ENCODE measurements at regions not wholly inside any gene's neighbourhood (a gene's known extent, or its start where the extent isn't known, plus 50 kb on each side); places are given as distances from the start of the nearest gene placed in this dataset.

DNA sequence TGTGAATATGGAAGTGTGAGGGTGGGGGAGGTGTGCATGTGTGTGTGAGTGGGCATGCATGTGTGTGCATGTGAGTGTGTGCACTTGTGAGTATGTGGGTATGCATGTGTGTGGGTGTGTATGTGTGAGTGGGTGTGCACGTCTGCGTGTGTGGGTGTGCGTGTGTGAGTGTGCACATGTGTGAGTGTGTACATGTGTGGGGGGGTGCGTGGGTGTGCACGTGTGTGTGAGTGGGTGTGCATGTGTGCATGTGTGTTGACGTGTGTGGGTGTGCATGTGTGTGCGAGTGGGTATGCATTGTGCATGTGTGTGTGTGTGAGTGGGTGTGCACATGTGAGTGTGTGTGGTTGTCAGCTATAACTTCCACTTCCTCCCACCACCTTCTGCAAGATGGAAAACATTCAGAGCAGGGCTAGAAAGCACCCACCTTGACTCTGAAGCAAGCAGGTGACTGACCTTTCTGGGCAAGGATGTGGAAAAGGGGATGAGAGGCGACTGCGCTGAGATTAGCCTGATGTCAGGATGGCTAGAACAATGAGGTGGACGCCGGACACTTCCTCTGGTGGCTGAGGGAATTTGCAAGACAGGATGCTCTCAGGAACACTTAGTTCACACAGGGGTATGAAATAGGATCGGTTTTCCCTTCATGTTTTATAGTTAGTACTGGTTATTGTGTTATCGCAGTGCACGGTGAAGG is 103.6 kb downstream of the ACKR3 start:
- no peak for DNase-seq (ENCODE audit: low read depth)

DNA sequence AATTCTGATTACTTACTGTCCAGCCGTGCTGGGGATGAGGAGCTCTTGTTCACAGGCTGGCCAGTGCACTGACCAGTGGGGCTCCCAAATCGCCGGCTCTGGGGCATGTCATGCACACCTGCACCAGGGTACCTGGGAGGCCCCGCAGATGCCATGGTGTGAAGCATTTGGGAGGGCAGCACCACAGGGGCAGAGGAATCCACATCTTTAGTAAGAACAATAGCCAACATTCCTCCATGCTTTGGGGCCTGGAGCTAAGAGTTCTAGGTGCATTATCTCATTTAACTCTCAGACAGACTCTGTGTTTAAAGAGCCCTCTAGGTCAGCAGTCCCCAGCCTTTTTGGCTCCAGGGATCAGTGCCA is 104.2 kb downstream of the ACKR3 start:
- no peak for DNase-seq (ENCODE audit: low read depth)

DNA sequence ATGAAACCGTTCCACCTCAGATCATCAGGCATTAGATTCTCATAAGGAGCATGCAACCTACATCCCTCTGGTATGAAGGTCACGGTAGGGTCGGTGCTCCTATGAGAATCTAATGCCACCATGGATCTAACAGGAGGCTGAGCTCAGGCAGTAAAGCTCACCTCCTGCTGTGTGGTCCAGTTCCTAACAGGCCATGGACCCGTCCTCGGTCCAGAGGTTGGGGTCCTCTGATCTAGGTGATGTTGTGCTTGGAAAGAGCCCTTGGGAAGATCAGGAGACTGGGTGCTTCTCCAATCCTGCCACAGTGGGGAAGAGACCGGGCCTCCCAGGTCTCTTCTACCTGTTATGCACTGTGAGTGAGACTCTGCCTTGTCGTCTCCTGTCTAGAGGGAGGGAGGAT is 104.6 kb downstream of the ACKR3 start:
- no peak for DNase-seq (ENCODE audit: low read depth)

DNA sequence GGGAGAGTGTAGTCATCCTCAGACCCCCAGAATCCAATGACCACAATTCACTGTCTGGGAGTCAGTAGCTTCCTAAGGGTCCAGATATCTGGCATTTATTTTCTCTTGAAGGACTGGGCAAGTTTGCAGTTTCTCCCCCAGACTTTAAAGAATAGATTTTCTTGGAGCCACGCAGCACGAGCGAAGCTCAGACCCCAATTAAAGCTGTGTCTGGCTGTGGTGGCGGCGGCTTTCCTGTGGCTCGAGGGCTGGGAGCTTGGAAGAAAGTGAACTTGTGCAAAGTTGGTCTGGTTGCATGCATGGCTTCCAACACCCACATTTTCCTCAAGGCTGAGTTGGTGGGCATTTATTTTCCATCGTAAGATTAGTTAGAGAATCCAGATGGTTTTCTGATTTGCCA is 105.0 kb downstream of the ACKR3 start:
- DNase-seq (ENCODE audit: low read depth): no peak

DNA sequence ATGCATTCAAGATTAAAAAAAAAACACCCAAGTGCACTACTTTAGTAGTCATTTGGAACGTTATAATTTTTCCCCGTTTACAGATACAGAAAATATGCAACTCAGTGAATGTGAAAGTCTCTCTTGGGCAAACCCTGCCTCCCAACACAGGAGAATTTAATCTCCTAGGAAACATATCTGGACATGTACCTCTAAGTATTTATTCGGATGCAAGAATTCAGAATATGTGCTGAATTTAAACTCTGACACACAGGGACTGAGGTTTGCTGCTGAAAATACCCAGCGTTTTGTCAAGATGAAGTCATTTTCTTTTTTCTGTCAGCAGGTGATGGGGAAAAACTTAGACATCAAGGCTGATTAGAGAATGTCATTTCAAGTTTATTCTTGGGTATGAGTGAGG is 105.4 kb downstream of the ACKR3 start:
- no peak for DNase-seq (ENCODE audit: low read depth)

DNA sequence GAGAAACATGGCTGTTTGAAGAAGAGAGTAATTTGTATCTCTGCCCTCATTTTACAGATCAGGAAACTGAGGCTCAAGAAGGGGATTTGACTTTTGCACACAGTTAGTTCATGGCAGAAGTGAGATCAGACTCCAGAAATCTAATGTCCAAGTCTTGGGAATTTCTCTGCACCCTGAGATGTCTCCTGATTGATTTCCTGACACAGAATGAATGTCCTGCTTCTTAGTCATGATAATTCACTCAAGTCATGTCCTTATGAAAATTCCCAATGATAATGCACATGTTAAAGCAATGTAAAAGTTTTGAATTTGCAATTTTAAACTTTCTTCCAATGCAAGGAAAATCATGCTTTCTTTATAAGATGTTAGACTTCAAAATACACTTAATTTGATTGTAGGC is 105.9 kb downstream of the ACKR3 start:
- DNase-seq (ENCODE audit: low read depth): no peak

DNA sequence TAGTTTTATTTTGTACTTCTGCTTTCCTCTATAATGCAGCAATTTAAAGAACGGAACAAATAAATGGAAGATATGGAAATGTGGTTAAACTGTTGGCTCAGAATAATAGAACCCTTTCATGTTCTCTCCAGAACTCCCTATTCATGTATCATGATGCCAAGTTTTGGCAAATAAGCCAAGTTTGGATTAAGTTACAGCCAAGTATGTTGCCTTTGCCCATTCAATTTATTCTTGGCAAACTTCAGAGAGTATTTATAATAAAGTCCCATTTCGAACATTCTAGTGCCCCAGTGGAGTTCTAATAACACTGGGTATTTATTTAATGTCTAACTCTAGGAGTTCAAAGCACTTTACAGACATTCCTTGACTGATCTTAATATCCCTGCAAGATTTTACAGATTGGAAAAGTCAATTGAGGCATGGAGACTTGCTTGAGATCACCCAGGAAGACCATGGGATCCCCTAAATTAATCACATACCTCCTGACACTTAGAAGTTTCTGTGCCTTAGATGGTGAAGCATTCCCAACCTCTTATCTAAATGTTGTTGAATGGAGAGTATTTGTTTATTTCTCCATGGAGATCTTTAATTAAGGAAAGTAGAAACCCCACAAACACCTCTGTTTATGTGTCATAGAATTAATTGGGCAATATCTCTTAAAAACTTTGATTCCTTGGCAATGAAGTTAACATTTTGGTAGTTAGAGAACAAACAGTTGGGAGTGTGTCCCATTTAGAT is 106.7 kb downstream of the ACKR3 start:
- DNase-seq (ENCODE audit: low read depth): no peak

DNA sequence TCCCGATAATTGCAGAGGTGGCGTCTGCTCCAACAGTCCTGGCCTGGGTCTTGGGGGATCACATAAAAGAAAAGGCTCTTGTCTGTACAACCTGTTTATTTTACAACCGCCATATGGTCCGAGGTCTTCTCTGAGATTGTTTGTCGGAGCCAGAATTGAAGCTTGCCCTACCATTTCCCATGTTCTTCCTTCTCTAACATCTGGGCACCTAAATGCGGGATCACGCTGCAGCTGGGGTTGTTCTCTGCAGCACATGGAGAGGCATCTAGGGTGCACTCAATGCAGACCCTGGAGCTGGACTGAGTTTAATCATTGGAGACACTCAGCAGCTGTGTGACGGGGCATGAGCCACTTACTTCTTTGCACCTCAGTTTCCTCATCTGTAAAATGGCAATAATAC is 107.7 kb downstream of the ACKR3 start:
- DNase-seq (ENCODE audit: low read depth): no peak

DNA sequence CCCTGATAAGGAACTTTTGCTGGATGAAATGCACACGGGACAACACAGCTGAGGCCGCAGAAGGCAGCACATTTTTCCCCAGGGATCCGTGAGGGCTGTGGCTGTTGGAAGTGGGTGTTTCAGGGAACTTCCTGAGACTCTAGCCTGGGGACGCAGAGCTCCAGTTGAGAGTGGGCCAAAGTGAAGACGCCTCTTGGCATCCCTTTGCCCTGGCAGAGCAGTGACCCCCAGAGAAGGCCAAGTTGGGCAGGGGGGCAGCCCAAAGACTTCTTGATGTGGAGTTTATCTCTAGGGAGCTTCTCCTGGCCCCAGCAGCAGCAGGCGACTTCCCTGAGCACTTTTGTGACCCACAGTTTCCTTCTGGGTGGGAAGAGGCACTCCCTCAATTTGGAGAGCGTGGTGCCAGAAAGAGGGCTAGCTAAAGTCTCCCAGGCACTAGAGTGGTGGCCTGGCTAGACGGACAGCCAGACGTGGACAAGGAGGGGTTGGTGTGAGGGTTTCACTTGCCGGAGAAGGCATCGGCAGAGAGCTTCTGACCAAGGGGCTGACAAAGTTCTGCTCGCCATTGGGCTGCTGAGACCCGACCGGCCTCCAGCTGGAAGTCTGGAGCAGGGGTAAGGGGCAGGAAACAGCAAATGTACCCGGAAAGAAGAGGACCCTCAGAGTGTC is 108.8 kb downstream of the ACKR3 start:
- DNase-seq (ENCODE audit: low read depth): no peak

DNA sequence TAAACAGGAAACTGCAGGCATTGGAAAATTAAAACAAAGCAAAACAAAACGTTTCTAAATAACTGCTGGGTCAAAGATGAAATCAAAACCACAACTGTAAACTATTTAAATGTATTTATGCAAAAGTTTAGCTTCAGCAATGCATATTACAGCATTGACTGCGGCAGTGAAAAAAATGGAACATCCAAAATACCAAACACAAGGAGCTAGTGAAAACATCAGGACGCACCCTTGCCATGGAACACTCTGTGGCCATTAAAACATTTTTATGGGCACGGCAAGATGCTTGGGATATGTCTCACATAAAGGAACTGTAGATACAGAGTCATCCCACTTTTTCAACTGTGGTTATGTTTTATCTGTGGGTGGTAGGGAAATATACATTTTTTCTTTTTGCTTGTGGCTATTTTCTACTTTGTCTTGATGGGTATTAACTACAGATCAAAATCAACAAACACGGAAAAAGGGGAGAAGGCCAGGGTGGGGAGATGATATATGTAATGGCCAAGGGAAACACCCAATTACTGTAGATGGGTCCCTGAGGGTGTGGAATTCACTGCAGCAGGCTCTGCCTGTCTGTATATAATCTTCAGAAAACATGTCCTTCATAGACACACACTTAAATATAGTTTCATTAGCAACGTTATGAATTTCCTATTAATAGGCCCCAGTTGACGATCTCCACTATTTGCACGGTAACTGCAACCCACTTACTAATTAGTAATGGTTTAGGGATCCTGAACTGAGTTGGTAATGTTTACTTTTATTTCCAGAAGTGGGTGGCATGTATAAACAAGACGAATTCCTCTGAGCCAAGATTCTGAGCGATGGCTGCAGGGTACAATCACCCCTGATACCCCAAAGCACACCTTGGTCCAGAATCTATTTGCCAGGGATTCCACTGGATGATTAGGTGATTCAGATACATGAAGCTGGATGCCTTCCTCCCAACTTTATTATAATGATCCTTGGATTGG is 110.5 kb downstream of the ACKR3 start:
- no peak for DNase-seq (ENCODE audit: low read depth)

DNA sequence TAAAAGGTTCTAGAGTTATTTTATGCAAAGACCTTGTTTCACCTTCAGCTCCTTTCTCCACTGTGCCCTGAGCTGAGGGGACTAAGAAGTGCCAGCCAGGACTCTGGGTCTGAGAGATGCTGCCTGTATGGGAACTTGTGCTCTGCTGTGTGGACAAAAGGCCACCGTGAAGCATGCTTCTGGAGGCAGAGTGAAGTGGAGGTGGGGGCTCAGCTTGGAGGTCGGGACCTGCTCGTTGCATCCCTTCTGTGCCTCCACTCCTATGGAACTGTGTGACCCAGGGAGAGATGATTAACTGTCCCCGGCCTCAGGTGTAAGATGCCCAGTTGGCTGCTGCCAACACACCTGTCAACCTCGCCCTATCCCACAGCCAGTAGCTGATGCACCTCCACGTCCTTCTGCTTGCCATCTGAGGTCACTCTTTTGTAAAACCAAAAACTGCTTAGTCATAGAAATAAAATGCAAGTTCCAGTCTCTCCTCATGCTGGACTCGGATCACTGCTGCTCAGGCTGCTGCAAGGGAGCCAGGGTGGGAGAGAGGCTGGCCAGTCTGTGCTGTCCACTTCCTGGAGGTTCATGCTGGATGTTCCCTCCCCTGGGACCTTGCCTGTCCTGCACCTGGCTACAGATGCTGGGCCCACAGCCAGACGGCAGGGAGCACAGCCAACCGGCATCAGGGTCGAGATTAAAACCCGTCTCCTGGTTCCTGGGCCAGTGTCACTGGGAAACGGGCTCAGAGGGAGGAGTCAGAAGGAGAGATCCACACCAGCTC is 113.2 kb downstream of the ACKR3 start:
- no peak for DNase-seq (ENCODE audit: low read depth)

DNA sequence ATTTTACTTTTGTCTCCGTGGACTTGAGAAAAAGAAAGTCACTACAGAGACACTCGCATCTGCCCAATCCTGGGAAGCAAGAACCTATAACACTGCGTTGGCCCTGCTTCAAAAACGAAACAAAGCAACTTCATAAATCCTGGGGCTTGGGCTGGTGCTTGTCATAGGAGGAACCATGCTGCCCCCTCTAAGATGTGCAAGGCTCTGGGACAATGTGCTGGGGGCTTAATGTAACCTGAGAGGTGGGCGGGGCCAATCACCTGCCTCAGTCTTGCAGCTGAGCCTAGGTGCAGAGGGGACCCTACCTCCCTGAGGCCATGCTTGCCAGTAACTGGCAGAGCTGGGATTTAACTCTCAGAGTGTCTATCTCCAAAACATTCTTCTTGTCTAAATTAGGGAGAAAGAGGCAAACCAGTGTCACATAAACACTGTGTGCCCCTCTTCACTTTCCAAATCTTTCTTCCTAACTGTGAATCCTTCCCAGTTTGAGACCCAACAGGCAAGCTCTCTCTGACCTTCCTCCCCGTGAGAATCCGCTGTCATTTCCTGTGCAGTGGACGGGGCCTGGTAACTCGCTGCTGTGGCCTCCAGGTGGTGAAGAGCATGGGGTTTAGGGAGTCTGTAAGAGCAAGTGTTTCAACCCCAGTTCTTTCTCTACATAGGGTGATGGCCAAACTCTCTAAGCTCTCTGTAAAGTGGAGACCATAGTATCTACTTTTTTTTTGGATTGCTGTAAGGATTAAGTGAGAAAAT is 115.1 kb downstream of the ACKR3 start:
- DNase-seq (ENCODE audit: low read depth): no peak

DNA sequence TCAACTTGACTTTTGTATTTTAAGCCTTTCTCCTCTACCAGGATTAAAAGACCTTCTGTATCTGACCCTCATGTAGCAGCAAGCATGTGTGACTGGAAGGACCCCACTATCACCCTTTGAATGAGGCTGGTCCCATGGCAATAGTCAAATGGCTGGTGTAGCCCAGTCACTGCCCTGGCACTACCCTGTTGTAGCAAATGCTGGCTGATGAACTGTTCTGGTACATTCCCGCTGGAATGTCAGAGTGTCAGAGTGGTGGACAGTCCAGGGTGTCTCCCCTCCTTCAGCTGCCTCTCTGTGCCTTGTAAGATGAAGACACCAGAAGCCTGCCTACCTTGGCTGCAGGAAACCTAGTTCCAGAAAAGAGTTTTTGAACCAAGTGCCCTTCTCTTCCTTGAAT is 115.7 kb downstream of the ACKR3 start:
- DNase-seq (ENCODE audit: low read depth): no peak

DNA sequence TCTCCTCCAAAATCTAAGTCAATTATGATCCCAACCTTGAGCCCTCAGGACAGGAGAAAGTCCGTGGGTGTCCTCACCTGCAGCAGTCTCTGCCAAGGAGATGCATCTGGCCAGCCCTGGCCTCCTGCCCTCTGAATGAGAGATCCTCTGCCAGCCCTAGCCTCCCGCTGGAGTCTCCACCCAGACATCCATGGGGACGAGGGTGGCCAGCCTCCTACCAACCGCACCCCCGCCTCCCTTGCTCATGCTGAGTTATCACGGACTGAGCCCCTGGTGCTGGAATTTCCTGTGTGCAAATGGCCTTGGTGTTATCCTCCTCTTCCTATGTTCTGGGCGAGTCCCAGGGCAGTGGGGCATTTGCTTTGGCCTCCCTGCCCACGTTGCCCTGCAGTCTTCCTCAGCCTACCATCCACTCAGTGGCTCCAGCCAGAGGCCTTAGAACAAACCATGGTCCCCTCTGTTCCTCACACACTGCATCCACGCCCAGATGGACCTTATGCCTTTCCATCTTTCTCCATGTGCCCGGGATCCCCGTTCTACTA is 116.4 kb downstream of the ACKR3 start:
- DNase-seq (ENCODE audit: low read depth): no peak

DNA sequence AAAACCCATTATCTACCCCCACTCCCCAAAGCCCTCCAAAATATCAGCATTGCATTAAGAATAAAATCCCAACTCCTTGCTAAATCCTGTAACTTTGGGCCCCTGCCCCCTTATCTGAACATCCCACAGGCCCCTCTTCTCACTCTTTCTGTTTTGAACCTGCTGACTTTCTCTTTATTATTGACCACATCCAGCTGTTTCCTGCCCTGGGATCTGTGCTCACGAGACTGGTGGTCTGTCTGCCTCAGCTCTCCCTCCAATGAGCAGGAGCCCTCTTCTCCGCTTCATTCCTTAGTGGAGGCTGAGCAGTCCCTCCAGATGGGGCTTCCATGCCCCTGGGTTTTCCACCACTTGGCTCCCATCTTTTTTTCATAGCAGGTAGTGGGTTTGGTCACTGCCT is 116.9 kb downstream of the ACKR3 start:
- no peak for DNase-seq (ENCODE audit: low read depth)

DNA sequence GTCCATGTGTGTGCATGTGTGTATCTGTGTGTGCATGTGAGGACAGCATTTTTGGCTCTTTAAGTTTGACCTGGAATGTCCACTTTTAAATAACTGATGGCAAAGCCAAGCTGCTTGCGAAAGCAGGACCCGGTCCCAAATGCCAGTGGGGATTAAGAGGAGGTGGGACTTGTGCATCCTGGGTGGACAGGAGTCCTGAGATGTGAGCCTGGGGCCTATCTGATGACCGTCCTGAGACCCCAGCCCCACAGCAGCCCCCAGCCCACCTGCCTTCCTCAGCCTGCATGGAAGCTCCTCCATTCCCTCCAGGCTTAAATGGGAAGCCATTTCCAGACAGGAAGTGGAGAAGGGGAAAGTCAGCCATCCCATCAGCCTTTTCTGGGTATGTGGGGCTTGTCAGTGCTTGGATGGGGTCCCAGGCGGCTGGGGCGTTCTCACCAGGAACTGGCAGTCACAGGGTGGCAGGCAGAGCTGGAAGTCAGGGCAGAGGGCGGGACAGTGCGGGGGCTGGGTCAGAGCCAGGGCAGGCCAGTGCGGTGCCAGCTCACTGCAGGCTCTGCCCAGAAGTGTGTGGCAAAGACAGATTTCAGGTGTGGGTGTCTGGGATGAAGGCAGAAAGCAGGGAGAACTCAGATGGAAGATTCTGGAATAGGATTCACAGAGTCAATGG is 117.8 kb downstream of the ACKR3 start:
- no peak for DNase-seq (ENCODE audit: low read depth)

DNA sequence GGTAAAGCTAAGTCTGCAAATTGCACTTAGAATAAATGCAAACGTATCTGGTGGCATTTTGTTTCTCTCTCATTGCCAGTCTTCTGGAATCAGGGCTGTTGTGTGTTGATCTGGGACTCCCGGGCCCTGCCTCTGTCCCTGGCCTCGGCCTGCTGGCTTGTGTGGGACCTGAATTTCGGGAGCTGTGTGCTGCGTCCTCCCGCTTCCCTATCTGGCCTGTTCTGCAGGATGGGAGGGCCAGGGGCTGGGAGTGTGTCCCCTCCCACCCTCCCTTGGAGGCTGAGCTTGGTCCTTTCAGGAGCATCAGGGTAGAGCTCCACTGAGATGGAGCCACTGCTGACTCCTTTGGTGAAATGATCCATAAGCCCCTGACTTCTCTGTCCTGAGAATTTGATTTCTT is 118.5 kb downstream of the ACKR3 start:
- no peak for DNase-seq (ENCODE audit: low read depth)

DNA sequence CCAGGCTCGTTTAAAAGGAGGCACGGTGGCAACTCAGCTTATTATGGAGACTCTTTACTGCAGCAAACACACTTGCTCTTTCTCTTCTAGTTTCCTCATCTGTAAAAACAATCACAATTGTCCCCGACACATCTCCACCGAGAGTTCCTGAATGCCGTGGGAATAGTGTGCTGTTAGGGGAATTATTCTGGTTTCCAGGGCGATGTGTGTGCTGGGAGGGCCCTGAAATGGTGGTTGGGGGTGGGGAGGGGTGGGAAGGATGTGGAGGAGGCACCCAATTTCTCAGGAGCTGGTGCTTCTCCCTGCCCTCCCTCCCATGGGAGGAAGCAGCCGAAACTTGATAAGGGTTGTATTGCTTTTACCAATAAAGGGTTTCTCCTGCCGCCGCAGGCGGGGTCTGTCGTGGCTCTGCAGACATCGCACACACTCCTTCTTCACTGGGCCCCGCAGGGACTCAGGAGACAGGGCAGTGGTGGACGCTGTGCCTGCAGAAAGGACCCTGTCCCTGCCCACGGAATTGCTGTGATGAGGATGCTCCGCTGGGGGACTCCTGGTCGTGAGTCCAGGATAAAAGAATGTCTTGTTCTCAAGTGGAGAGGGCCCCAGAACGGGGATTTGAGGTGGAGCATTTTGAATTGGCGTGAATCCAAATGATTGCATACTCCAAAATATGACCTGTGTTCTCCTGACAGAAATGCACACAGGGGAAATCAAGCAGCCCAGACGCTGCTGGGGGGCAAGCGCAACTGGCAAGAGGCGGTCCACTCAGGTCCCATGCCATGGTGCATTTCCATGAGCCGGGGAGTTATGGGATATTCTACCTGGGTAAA is 119.2 kb downstream of the ACKR3 start:
- DNase-seq (ENCODE audit: low read depth): no peak

DNA sequence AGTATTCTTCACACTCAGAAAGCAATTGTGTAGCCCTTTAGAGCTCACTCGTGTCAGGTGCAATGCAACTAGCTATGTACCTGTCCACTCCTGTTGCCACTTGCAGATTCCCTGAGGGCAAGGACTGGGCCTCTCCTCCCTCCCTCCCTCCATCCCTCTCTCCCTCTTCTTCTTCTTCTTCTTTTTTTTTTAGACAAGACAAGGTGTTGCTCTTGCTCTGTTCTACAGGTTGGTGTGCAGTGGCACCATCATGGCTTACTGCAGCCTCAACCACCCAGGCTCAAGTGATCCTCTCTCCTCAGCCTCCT is 119.7 kb downstream of the ACKR3 start:
- no peak for DNase-seq (ENCODE audit: low read depth)
